Ramos (cell line): ENCODE measurements at regions not wholly inside any gene's neighbourhood (a gene's known extent, or its start where the extent isn't known, plus 50 kb on each side); places are given as distances from the start of the nearest gene placed in this dataset.
"Not testable (repeated sequence)": the region's sequence is repeated elsewhere in the genome, so short reads cannot be mapped to it uniquely, and the experiment has no call there.

Experiments
- in situ Hi-C: fragments of 300-500 bp; cut with MboI; formaldehyde crosslinking; loops from one replicate; pipeline ENCODE4 v1.14.3; 2022; ENCODE audit warnings: low sequenced_read_pairs; ENCODE audit not compliant: unreplicated experiment

- in situ Hi-C loops = no loop called here
These were observed 1552.6 kb downstream of the C4orf33 start for GRCh38 chr4:130648570-130648969.

GRCh38 chr4:130653842-130654241 lies 1557.9 kb downstream of the C4orf33 start:
- in situ Hi-C loops = no loop called here

- in situ Hi-C loops = no loop called here
These were observed 1563.4 kb downstream of the C4orf33 start for GRCh38 chr4:130659320-130659719.

GRCh38 chr4:130668859-130669258 lies 1572.9 kb downstream of the C4orf33 start:
- in situ Hi-C loops = no loop called here

- in situ Hi-C loops = no loop called here
These were observed 1579.3 kb downstream of the C4orf33 start for GRCh38 chr4:130675266-130675665.

GRCh38 chr4:130689181-130689580 lies 1593.2 kb downstream of the C4orf33 start:
- in situ Hi-C loops = no loop called here

GRCh38 chr4:130698251-130698650 lies 1602.3 kb downstream of the C4orf33 start:
- in situ Hi-C loops = no loop called here

- in situ Hi-C loops = no loop called here
These were observed 1603.1 kb downstream of the C4orf33 start for GRCh38 chr4:130699004-130699403.

- in situ Hi-C loops = no loop called here
These were observed 1607.4 kb downstream of the C4orf33 start for GRCh38 chr4:130703211-130703935.

- in situ Hi-C loops = no loop called here
These were observed 1609.1 kb downstream of the C4orf33 start for GRCh38 chr4:130705023-130705422.

GRCh38 chr4:130712038-130712437 lies 1616.1 kb downstream of the C4orf33 start:
- in situ Hi-C loops = no loop called here

GRCh38 chr4:130714006-130714405 lies 1618.1 kb downstream of the C4orf33 start:
- in situ Hi-C loops = no loop called here

GRCh38 chr4:130722361-130722760 lies 1626.4 kb downstream of the C4orf33 start:
- in situ Hi-C loops = no loop called here

- in situ Hi-C loops = no loop called here
These were observed 1640.7 kb downstream of the C4orf33 start for GRCh38 chr4:130736436-130737185.

- in situ Hi-C loops = no loop called here
These were observed 1642.3 kb downstream of the C4orf33 start for GRCh38 chr4:130738233-130738632.

- in situ Hi-C loops = no loop called here
These were observed 1651.9 kb downstream of the C4orf33 start for GRCh38 chr4:130747842-130748241.

- in situ Hi-C loops = no loop called here
These were observed 1658.0 kb downstream of the C4orf33 start for GRCh38 chr4:130753926-130754325.

GRCh38 chr4:130760246-130760645 lies 1664.3 kb downstream of the C4orf33 start:
- in situ Hi-C loops = no loop called here

- in situ Hi-C loops = not testable (repeated sequence)
These were observed 1671.4 kb downstream of the C4orf33 start for GRCh38 chr4:130767384-130767783.

- in situ Hi-C loops = not testable (repeated sequence)
These were observed 1677.0 kb downstream of the C4orf33 start for GRCh38 chr4:130772966-130773365.

GRCh38 chr4:130808492-130808891 lies 1712.5 kb downstream of the C4orf33 start:
- in situ Hi-C loops = no loop called here
